ENCODE measurements at regions not wholly inside any gene's neighbourhood (a gene's known extent, or its start where the extent isn't known, plus 50 kb on each side); places are given as distances from the start of the nearest gene placed in this dataset.

DNA sequence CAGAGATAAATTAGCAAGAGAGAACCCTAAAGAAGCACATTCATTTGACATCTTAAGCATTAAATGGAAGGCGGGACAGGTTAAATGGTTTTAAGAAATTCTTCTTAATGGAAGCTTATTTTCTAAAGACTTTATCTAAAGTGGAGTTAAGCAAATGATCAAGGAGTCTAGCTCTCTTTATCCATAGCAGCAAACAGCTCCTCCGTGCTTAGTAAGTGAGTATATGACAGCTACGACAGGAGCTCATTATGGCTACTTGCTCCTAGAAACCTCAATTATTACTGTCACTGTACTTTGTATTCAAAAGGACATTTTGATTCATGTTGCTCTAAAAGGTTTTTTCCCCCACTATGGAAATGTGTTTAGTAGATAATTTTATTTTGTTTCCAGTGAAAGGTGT, 444.9 kb downstream of the TMX3 start:
- H3K4me3 ChIP-seq (ENCODE audit: low read depth, low read length) = no peak overlapping the region
- TF ChIP-seq, protein P1, sequence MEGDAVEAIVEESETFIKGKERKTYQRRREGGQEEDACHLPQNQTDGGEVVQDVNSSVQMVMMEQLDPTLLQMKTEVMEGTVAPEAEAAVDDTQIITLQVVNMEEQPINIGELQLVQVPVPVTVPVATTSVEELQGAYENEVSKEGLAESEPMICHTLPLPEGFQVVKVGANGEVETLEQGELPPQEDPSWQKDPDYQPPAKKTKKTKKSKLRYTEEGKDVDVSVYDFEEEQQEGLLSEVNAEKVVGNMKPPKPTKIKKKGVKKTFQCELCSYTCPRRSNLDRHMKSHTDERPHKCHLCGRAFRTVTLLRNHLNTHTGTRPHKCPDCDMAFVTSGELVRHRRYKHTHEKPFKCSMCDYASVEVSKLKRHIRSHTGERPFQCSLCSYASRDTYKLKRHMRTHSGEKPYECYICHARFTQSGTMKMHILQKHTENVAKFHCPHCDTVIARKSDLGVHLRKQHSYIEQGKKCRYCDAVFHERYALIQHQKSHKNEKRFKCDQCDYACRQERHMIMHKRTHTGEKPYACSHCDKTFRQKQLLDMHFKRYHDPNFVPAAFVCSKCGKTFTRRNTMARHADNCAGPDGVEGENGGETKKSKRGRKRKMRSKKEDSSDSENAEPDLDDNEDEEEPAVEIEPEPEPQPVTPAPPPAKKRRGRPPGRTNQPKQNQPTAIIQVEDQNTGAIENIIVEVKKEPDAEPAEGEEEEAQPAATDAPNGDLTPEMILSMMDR (conservative IDR thresholded peaks at IDR 0.05; ENCODE audit: low read depth, low read length) = no peak
- no peak for DNase-seq (ENCODE audit: low read depth)

DNA sequence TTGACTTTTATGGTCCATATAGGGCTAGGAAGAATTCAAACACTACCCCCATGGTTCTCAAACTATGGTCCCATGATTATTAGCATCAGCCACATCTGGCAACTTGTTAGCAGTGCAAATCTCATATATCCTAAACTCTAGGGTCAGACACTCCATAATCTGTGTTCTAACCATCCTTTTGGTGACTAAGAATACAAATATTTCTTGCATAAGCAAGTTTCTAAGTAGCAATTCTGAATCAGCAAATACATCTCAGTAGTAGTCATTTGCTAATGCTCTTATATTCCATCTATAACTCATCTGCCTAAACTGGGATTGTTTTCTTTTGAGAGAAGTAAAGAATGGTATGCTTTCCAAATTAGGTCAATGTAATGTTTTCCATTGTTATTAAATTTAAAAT, 447.3 kb downstream of the TMX3 start:
- DNase-seq (ENCODE audit: low read depth) = no peak
- no peak overlapping the region for H3K4me3 ChIP-seq (ENCODE audit: low read depth, low read length)
- TF ChIP-seq, protein P1 (conservative IDR thresholded peaks at IDR 0.05; ENCODE audit: low read depth, low read length) = no peak

GRCh38 chr18:68263481-68263880, 451.4 kb downstream of the TMX3 start:
- no peak overlapping the region for H3K4me3 ChIP-seq (ENCODE audit: low read depth, low read length)
- TF ChIP-seq, protein P1 (conservative IDR thresholded peaks at IDR 0.05; ENCODE audit: low read depth, low read length) = no peak
- no peak for DNase-seq (ENCODE audit: low read depth)

- no peak overlapping the region for H3K4me3 ChIP-seq (ENCODE audit: low read depth, low read length)
- DNase-seq (ENCODE audit: low read depth) = no peak
- TF ChIP-seq, protein P1 (conservative IDR thresholded peaks at IDR 0.05; ENCODE audit: low read depth, low read length) = no peak
Observed at GRCh38 chr18:68262690-68263294, 452.1 kb downstream of the TMX3 start.

GRCh38 chr18:68256418-68257067, 458.4 kb downstream of the TMX3 start:
- TF ChIP-seq, protein P1 (conservative IDR thresholded peaks at IDR 0.05; ENCODE audit: low read depth, low read length) = no peak
- no peak overlapping the region for H3K4me3 ChIP-seq (ENCODE audit: low read depth, low read length)
- DNase-seq (ENCODE audit: low read depth) = no peak

- TF ChIP-seq, protein P1 (conservative IDR thresholded peaks at IDR 0.05; ENCODE audit: low read depth, low read length) = no peak
- no peak overlapping the region for H3K4me3 ChIP-seq (ENCODE audit: low read depth, low read length)
- no peak for DNase-seq (ENCODE audit: low read depth)
Observed at GRCh38 chr18:68244786-68245185, 470.1 kb downstream of the TMX3 start.

DNA sequence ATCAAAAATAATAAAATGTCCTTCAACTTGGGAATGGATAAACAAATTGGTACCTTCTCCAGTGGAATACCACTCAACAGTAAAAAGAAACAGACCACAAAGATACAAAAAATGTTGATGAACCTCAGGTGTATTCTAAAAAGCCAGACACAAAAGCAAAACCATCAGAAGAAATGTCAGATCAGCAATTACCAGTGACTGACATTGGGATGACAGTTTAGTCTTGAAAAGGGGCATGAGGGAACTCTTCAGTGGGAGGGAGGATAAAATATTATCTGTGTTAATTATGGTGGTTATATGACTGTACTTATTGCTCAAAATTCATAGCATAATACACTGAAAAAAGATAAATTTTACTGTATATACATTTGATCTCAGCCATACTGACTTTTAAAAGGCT, 473.0 kb downstream of the TMX3 start:
- TF ChIP-seq, protein P1 (conservative IDR thresholded peaks at IDR 0.05; ENCODE audit: low read depth, low read length) = no peak
- H3K4me3 ChIP-seq (ENCODE audit: low read depth, low read length) = no peak overlapping the region
- DNase-seq (ENCODE audit: low read depth) = no peak

Measured in epithelial cell of proximal tubule (primary cell).